ENCODE measurements at regions not wholly inside any gene's neighbourhood (a gene's known extent, or its start where the extent isn't known, plus 50 kb on each side); places are given as distances from the start of the nearest gene placed in this dataset.

- RAD21 ChIA-PET (ENCODE audit: low non-redundant PET in 1 of 2, low total read pairs in 2 of 2, uncharacterized antibody in 2 of 2, unreplicated experiment in 2 of 2) = no interaction called here
- intact Hi-C loops (cut with micrococcal nuclease) = no loop called here
- Histone ChIP-seq H3K4me1 (ENCODE audit: control insufficient read depth in 1 of 2, insufficient read depth in 2 of 2, low read length in 2 of 2) (no peaks in the 10 kb centered on the region), H3K9me2 (ENCODE audit: insufficient read depth) (no peaks in the 10 kb centered on the region), H3K27ac (ENCODE audit: low read depth, low read length) (no peak overlapping the region), H3K4me2 (ENCODE audit: low read length) (no peak overlapping the region), H3K79me2 (ENCODE audit: insufficient read depth, low read length) (no peaks in the 10 kb centered on the region), H3K9ac (ENCODE audit: low read length) (no peak overlapping the region), H3K36me3 (ENCODE audit: control insufficient read depth in 1 of 2, insufficient read depth in 2 of 2, low read length in 2 of 2) (no peaks in the 10 kb centered on the region), H4K20me1 (ENCODE audit: insufficient read depth) (no peaks in the 10 kb centered on the region; the same call in 1 of the 2 replicates), H3K4me3 (replicated peaks in 1 of 2; ENCODE audit: low read depth in 1 of 2, low read length in 2 of 2) (no peak overlapping the region), H2AFZ (ENCODE audit: low read depth, low read length, poor library complexity, severe bottlenecking) (peak overlapping the region; percentile 35), H3K27me3 (ENCODE audit: insufficient read depth, low read length) (no peaks in the 10 kb centered on the region), H3K9me3 (ENCODE audit: control insufficient read depth in 1 of 2, insufficient read depth in 1 of 2, low read depth in 1 of 2, low read length in 2 of 2) (no peaks in the 10 kb centered on the region)
- DNase-seq (ENCODE audit: low read depth, low spot score) (no peak), ATAC-seq (no peak)
- no TSS peak for BruUV-seq (replicated peaks)
- POLR2A ChIA-PET = no interaction called here
- TF ChIP-seq SP1 (IDR thresholded peaks at IDR 0.05; ENCODE audit: low read depth) (no peak), FOSL1 (IDR thresholded peaks at IDR 0.05; ENCODE audit: low read depth) (no peak), SRF (IDR thresholded peaks at IDR 0.05; ENCODE audit: low read depth) (no peak), ZBTB33 (IDR thresholded peaks at IDR 0.05; ENCODE audit: extremely low read depth, insufficient replicate concordance, low read length) (no peak), CBX3 (IDR thresholded peaks at IDR 0.05; ENCODE audit: low read depth) (no peak), YY1 (IDR thresholded peaks at IDR 0.05; ENCODE audit: extremely low read depth, insufficient replicate concordance, low read depth, low read length) (no peak), POLR2AphosphoS5 (IDR thresholded peaks at IDR 0.05; ENCODE audit: low read depth, low read length) (no peak), EGR1 (IDR thresholded peaks at IDR 0.05; ENCODE audit: low read depth) (no peak), ELF1 (IDR thresholded peaks at IDR 0.05; ENCODE audit: borderline replicate concordance, low read depth) (no peak), JUND (IDR thresholded peaks at IDR 0.05) (no peak), RAD21 (IDR thresholded peaks at IDR 0.05; ENCODE audit: low read depth) (no peak), REST (IDR thresholded peaks at IDR 0.05; ENCODE audit: low read depth) (no peak), ATF3 (IDR thresholded peaks at IDR 0.05) (no peak), SIN3A (IDR thresholded peaks at IDR 0.05; ENCODE audit: low read depth) (no peak), CTCF (IDR thresholded peaks at IDR 0.05 in 2 of 3, conservative IDR thresholded peaks at IDR 0.05 in 1 of 3; ENCODE audit: borderline replicate concordance in 1 of 3, insufficient read depth in 1 of 3, low read depth in 2 of 3, low read length in 2 of 3) (no peak), MAX (IDR thresholded peaks at IDR 0.05) (no peak), POLR2A (IDR thresholded peaks at IDR 0.05; ENCODE audit: borderline replicate concordance, extremely low read depth, insufficient read depth, insufficient read length) (no peak), ZFX (IDR thresholded peaks at IDR 0.05) (no peak), EZH2 (IDR thresholded peaks at IDR 0.05) (no peak), CEBPB (IDR thresholded peaks at IDR 0.05; ENCODE audit: low read depth) (no peak)
- CTCF ChIA-PET = no interaction called here
Observed at GRCh38 chr5:84727708-84728107, 343.0 kb upstream of the EDIL3 start.

Data from HCT116 (cell line).